DMS153 treated with DMSO at 0.1 percent for 48 hours (cell line): ENCODE measurements at regions not wholly inside any gene's neighbourhood (a gene's known extent, or its start where the extent isn't known, plus 50 kb on each side); places are given as distances from the start of the nearest gene placed in this dataset.
"Not testable (repeated sequence)": the region's sequence is repeated elsewhere in the genome, so short reads cannot be mapped to it uniquely, and the experiment has no call there.

Source experiments
- DNase-seq: peaks from one replicate; lab custom pipeline; 2025; ENCODE audit not compliant: unreplicated experiment; lab: John Stamatoyannopoulos, UW

GRCh38 chr1:218494449-218494852, 149.3 kb downstream of the TGFB2 start:
- peak; percentile 37 for DNase-seq

- DNase-seq = no peak
These were observed 150.8 kb downstream of the TGFB2 start for GRCh38 chr1:218495931-218496330.

GRCh38 chr1:218496561-218496960, 151.4 kb downstream of the TGFB2 start:
- DNase-seq = no peak

- DNase-seq = no peak
These were observed 153.2 kb downstream of the TGFB2 start for GRCh38 chr1:218498056-218498938.

- DNase-seq = no peak
These were observed 154.0 kb downstream of the TGFB2 start for GRCh38 chr1:218499011-218499691.

- DNase-seq = no peak
These were observed 154.8 kb downstream of the TGFB2 start for GRCh38 chr1:218499911-218500310.

GRCh38 chr1:218501161-218501560, 156.0 kb downstream of the TGFB2 start:
- DNase-seq = no peak

- DNase-seq = no peak
These were observed 157.2 kb downstream of the TGFB2 start for GRCh38 chr1:218502383-218502782.

- no peak for DNase-seq
These were observed 158.0 kb downstream of the TGFB2 start for GRCh38 chr1:218503102-218503501.

GRCh38 chr1:218507355-218508002, 162.3 kb downstream of the TGFB2 start:
- DNase-seq = no peak

GRCh38 chr1:218510153-218510772, 165.1 kb downstream of the TGFB2 start:
- DNase-seq = no peak

GRCh38 chr1:218513328-218513727, 168.2 kb downstream of the TGFB2 start:
- no peak for DNase-seq

GRCh38 chr1:218514689-218515088, 169.6 kb downstream of the TGFB2 start:
- no peak for DNase-seq

- DNase-seq = no peak
These were observed 171.4 kb downstream of the TGFB2 start for GRCh38 chr1:218516526-218516925.

- no peak for DNase-seq
These were observed 172.3 kb downstream of the TGFB2 start for GRCh38 chr1:218517459-218517858.

GRCh38 chr1:218518216-218518740, 173.1 kb downstream of the TGFB2 start:
- no peak for DNase-seq

- not testable (repeated sequence) for DNase-seq
These were observed 175.5 kb downstream of the TGFB2 start for GRCh38 chr1:218520646-218521045.

GRCh38 chr1:218521414-218522169, 176.5 kb downstream of the TGFB2 start:
- DNase-seq = peak; percentile 37

GRCh38 chr1:218524526-218524925, 179.4 kb downstream of the TGFB2 start:
- DNase-seq = no peak

GRCh38 chr1:218525031-218525430, 179.9 kb downstream of the TGFB2 start:
- DNase-seq = no peak
